H9 (cell line): ENCODE measurements at regions not wholly inside any gene's neighbourhood (a gene's known extent, or its start where the extent isn't known, plus 50 kb on each side); places are given as distances from the start of the nearest gene placed in this dataset.

Experiments used
- DNase-seq: peaks from one replicate; pipeline ENCODE4 v3.0.0-alpha.2; 2017
- H2AFZ ChIP-seq: one replicate; pipeline ENCODE4 v1.6.1; 2013; ENCODE audit warnings: mild to moderate bottlenecking, low read length, control low read depth, moderate library complexity
- H2AK5ac ChIP-seq: 2 replicates; pipeline ENCODE4 v1.6.1; 2013; ENCODE audit warnings: low read length, control low read depth, mixed read lengths; ENCODE audit not compliant: insufficient read length
- H2BK120ac ChIP-seq: one replicate; pipeline ENCODE4 v1.6.1; 2013; ENCODE audit warnings: low read depth, mild to moderate bottlenecking, low read length, control low read depth, inconsistent platforms; ENCODE audit not compliant: poor library complexity, severe bottlenecking
- H2BK12ac ChIP-seq: 2 replicates; pipeline ENCODE4 v1.6.1; 2013; ENCODE audit warnings: low read length, control low read depth, mixed read lengths, low read depth; ENCODE audit not compliant: insufficient read length
- H2BK15ac ChIP-seq: 2 replicates; pipeline ENCODE4 v1.6.1; 2013; ENCODE audit warnings: low read depth, low read length, control low read depth
- H2BK20ac ChIP-seq: one replicate; pipeline ENCODE4 v1.6.1; 2013; ENCODE audit warnings: low read depth, mild to moderate bottlenecking, low read length, control low read depth, inconsistent platforms; ENCODE audit not compliant: poor library complexity, severe bottlenecking
- H2BK5ac ChIP-seq: 2 replicates; pipeline ENCODE4 v1.6.1; 2013; ENCODE audit warnings: low read length, control low read depth, mixed read lengths; ENCODE audit not compliant: insufficient read length
- H3K14ac ChIP-seq: 2 replicates; pipeline ENCODE4 v1.6.1; 2013; ENCODE audit warnings: low read length, control low read depth; ENCODE audit not compliant: insufficient read depth
- H3K18ac ChIP-seq: 2 replicates; pipeline ENCODE4 v1.6.1; 2013; ENCODE audit warnings: low read depth, mild to moderate bottlenecking, mixed read lengths, low read length, control low read depth; ENCODE audit not compliant: insufficient read length
- H3K23ac ChIP-seq: 2 replicates; pipeline ENCODE4 v1.6.1; 2013; ENCODE audit warnings: low read length, control low read depth, mixed read lengths, low read depth; ENCODE audit not compliant: insufficient read length
- H3K23me2 ChIP-seq: 2 replicates; pipeline ENCODE4 v1.6.1; 2013; ENCODE audit warnings: low read depth, mild to moderate bottlenecking, mixed read lengths, low read length, control low read depth; ENCODE audit not compliant: insufficient read length, poor library complexity, severe bottlenecking
- H3K27ac ChIP-seq: 2 replicates; pipeline ENCODE4 v1.5.1; 2013; ENCODE audit warnings: low read length, control low read depth, mixed read lengths, low read depth; ENCODE audit not compliant: insufficient read length
- H3K27me3 ChIP-seq: 2 replicates; pipeline ENCODE4 v1.6.1; 2013; ENCODE audit warnings: low read length, control low read depth, inconsistent platforms; ENCODE audit not compliant: insufficient read depth
- H3K4ac ChIP-seq: 2 replicates; pipeline ENCODE4 v1.6.1; 2013; ENCODE audit warnings: low read depth, mild to moderate bottlenecking, control low read depth, inconsistent platforms, low read length, moderate library complexity
- H3K4me1 ChIP-seq: 2 replicates; pipeline ENCODE4 v1.6.1; 2013; ENCODE audit warnings: low read length, control low read depth, inconsistent platforms; ENCODE audit not compliant: insufficient read depth
- H3K4me2 ChIP-seq: 2 replicates; pipeline ENCODE4 v1.6.1; 2013; ENCODE audit warnings: low read length, control low read depth, mixed read lengths; ENCODE audit not compliant: insufficient read length, insufficient read depth
- H3K56ac ChIP-seq: 2 replicates; pipeline ENCODE4 v1.6.1; 2013; ENCODE audit warnings: low read depth, mild to moderate bottlenecking, mixed read lengths, low read length, control low read depth; ENCODE audit not compliant: insufficient read length
- H3K79me1 ChIP-seq: 2 replicates; pipeline ENCODE4 v1.6.1; 2013; ENCODE audit warnings: low read depth, mild to moderate bottlenecking, moderate library complexity, low read length, control low read depth, inconsistent platforms; ENCODE audit not compliant: insufficient read depth, poor library complexity, severe bottlenecking
- H3K79me2 ChIP-seq: 2 replicates; pipeline ENCODE4 v1.6.1; 2013; ENCODE audit warnings: low read length, control low read depth, inconsistent platforms; ENCODE audit not compliant: insufficient read depth
- H3K9ac ChIP-seq: 2 replicates; pipeline ENCODE4 v1.6.1; 2013; ENCODE audit warnings: low read length, control low read depth, mixed read lengths; ENCODE audit not compliant: insufficient read length; ENCODE audit errors: extremely low read depth
- H3K9me3 ChIP-seq: one replicate; pipeline ENCODE4 v1.6.1; 2013; ENCODE audit warnings: low read depth, low read length, inconsistent platforms; ENCODE audit not compliant: control insufficient read depth
- H3T11ph ChIP-seq: one replicate; pipeline ENCODE4 v1.6.1; 2013; ENCODE audit warnings: mild to moderate bottlenecking, low read length, control low read depth, inconsistent platforms
- H4K20me1 ChIP-seq: one replicate; pipeline ENCODE4 v1.6.1; 2013; ENCODE audit not compliant: control insufficient read depth, insufficient read length, insufficient read depth
- H4K5ac ChIP-seq: 2 replicates; pipeline ENCODE4 v1.6.1; 2013; ENCODE audit warnings: low read depth, mild to moderate bottlenecking, mixed read lengths, low read length, control low read depth; ENCODE audit not compliant: insufficient read length
- H4K8ac ChIP-seq: replicated peaks from 2 replicates; pipeline ENCODE4 v1.6.1; 2013; ENCODE audit warnings: low read length, control low read depth, mixed read lengths, low read depth; ENCODE audit not compliant: insufficient read length
- H4K91ac ChIP-seq: 2 replicates; pipeline ENCODE4 v1.6.1; 2013; ENCODE audit warnings: low read depth, mild to moderate bottlenecking, moderate library complexity, mixed read lengths, low read length, control low read depth; ENCODE audit not compliant: insufficient read length
- H3K27ac Mint-ChIP-seq, 3 experiments: 2 replicates in 2 of 3; 3 replicates in 1 of 3; pipeline ENCODE4 v1.8.0; 2020 to 2021; ENCODE audit warnings: mixed read lengths in 3 of 3, mild to moderate bottlenecking in 1 of 3, moderate library complexity in 1 of 3
- H3K27me3 Mint-ChIP-seq: 2 replicates; pipeline ENCODE4 v1.8.0; 2021; ENCODE audit warnings: low read depth, mild to moderate bottlenecking, moderate library complexity, mixed read lengths
- H3K36me3 Mint-ChIP-seq, 3 experiments: 2 replicates in 2 of 3; 3 replicates in 1 of 3; pipeline ENCODE4 v1.8.0; 2020 to 2021; ENCODE audit warnings: low read depth in 3 of 3, mixed read lengths in 3 of 3; ENCODE audit not compliant: insufficient read depth in 1 of 3
- H3K4me1 Mint-ChIP-seq, 2 experiments: 2 replicates each; pipeline ENCODE4 v1.8.0; 2020; ENCODE audit warnings: mixed read lengths in 2 of 2
- H3K4me3 Mint-ChIP-seq, 2 experiments: 2 replicates in 1 of 2; 3 replicates in 1 of 2; pipeline ENCODE4 v1.8.0; 2020 to 2021; ENCODE audit warnings: mild to moderate bottlenecking in 2 of 2, mixed read lengths in 2 of 2, moderate library complexity in 1 of 2
- H3K9me3 Mint-ChIP-seq, 2 experiments: 2 replicates in 1 of 2; 3 replicates in 1 of 2; pipeline ENCODE4 v1.8.0; 2020; ENCODE audit warnings: mild to moderate bottlenecking in 2 of 2, mixed read lengths in 2 of 2, moderate library complexity in 1 of 2
- WGBS: extraction: QIAGEN DNeasy Blood & Tissue Kit; methylation state at CpG from one replicate; pipeline ENCODE4 v1.1.7; 2013; ENCODE audit warnings: missing lambda C conversion rate, low lambda C conversion rate, mixed read lengths; ENCODE audit not compliant: insufficient read length; ENCODE audit errors: extremely low coverage; 5-methylcytosine and 5-hydroxymethylcytosine counted together
- TF ChIP-seq, protein P1 (sequence below): fragments of 200-600 bp; sonication (generic); conservative IDR thresholded peaks from 3 replicates; pipeline ENCODE4 v1.8.0; 2021; ENCODE audit warnings: antibody characterized with exemption, mild to moderate bottlenecking

DNA sequence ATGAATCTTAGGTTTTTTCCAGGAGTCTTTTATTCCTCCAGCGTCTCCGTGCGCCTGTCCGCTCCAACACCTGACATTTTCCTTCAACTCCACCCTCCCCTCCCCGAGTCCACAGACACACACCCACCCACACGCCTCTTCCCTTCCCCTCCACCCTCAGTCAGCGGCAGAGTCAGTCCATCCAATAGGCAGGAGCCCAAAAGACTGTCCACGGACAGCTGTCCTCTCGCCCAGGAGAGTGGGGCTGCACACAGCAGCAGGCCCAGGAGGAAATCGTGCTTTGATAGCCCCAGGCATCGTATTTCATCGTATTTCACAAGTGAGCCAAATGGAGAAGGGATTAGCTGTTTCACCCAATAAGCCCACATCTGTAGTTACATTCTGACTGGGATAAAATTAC is 285.1 kb downstream of the ZEB1 start:
- TF ChIP-seq, protein P1, sequence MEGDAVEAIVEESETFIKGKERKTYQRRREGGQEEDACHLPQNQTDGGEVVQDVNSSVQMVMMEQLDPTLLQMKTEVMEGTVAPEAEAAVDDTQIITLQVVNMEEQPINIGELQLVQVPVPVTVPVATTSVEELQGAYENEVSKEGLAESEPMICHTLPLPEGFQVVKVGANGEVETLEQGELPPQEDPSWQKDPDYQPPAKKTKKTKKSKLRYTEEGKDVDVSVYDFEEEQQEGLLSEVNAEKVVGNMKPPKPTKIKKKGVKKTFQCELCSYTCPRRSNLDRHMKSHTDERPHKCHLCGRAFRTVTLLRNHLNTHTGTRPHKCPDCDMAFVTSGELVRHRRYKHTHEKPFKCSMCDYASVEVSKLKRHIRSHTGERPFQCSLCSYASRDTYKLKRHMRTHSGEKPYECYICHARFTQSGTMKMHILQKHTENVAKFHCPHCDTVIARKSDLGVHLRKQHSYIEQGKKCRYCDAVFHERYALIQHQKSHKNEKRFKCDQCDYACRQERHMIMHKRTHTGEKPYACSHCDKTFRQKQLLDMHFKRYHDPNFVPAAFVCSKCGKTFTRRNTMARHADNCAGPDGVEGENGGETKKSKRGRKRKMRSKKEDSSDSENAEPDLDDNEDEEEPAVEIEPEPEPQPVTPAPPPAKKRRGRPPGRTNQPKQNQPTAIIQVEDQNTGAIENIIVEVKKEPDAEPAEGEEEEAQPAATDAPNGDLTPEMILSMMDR: no peak

More for the DNA sequence above, 285.1 kb downstream of the ZEB1 start:
- H3K27me3 ChIP-seq: no peaks in the 10 kb centered on the region
- H3K4me2 ChIP-seq: no peak overlapping the region
- no peaks in the 10 kb centered on the region for H4K20me1 ChIP-seq
- H2BK15ac ChIP-seq: no peak overlapping the region
- no peak overlapping the region for H3K14ac ChIP-seq
- H3K9me3 Mint-ChIP-seq: no peaks in the 10 kb centered on the region; a peak in 1 of 5 replicates
- no peak overlapping the region for H3K23ac ChIP-seq
- H4K91ac ChIP-seq: no peak overlapping the region
- no peak overlapping the region for H3K9ac ChIP-seq
- no peaks in the 10 kb centered on the region for H3K79me2 ChIP-seq
- no peak overlapping the region for H2AK5ac ChIP-seq
- no peak overlapping the region for H3K18ac ChIP-seq
- H3K36me3 Mint-ChIP-seq: peaks cover 0 to 2% (median 0%) of the 10 kb centered on the region in 3 experiments; a peak in 1 of 7 replicates
- H3K4me3 Mint-ChIP-seq: peak overlapping the region; percentile 54 to 80; a peak in 4 of 5 replicates
- H2BK5ac ChIP-seq: no peak overlapping the region
- DNase-seq: no peak
- no peak overlapping the region for H2BK120ac ChIP-seq
- H4K8ac ChIP-seq: no peak overlapping the region
- H3K79me1 ChIP-seq: no peaks in the 10 kb centered on the region
- H3K23me2 ChIP-seq: no peaks in the 10 kb centered on the region
- H3K27ac Mint-ChIP-seq: peak overlapping the region in 1 of 3 experiments; percentile 92; a peak in 2 of 7 replicates
- no peak overlapping the region for H3K27ac ChIP-seq
- H3K27me3 Mint-ChIP-seq: peaks cover 18% of the 10 kb centered on the region
- peaks cover 7 to 10% of the 10 kb centered on the region in 2 experiments for H3K4me1 Mint-ChIP-seq
- no peak overlapping the region for H2BK12ac ChIP-seq
- H3K4ac ChIP-seq: no peak overlapping the region
- H4K5ac ChIP-seq: no peak overlapping the region
- H2AFZ ChIP-seq: no peak overlapping the region
- H3T11ph ChIP-seq: no peak overlapping the region
- H3K56ac ChIP-seq: no peak overlapping the region
- no CpG with 5 or more reads among the region's 12 CpGs for WGBS
- no peaks in the 10 kb centered on the region for H3K9me3 ChIP-seq
- no peaks in the 10 kb centered on the region for H3K4me1 ChIP-seq
- no peak overlapping the region for H2BK20ac ChIP-seq
